Calu3 (cell line): ENCODE measurements at regions not wholly inside any gene's neighbourhood (a gene's known extent, or its start where the extent isn't known, plus 50 kb on each side); places are given as distances from the start of the nearest gene placed in this dataset.

Experiments used
- BruUV-seq: library from RNA; stranded (reverse); fragments of 400-500 nt; replicated peaks from 2 replicates; lab custom pipeline; 2021; lab: Mats Ljungman, UMichigan
- CTCF ChIA-PET: fragments of 300-600 bp; sonication (Branson Sonifier 250); formaldehyde crosslinking; loops from one replicate; lab custom pipeline; 2022; ENCODE audit warnings: antibody characterized with exemption; lab: Charles Lee
- DNase-seq: peaks from one replicate; pipeline ENCODE4 v3.0.0; 2022
- H3K27ac Mint-ChIP-seq: one replicate; pipeline ENCODE4 v1.8.0; 2022; ENCODE audit warnings: mixed read lengths; ENCODE audit not compliant: unreplicated experiment
- H3K27me3 Mint-ChIP-seq: one replicate; pipeline ENCODE4 v1.8.0; 2022; ENCODE audit warnings: mixed read lengths; ENCODE audit not compliant: unreplicated experiment
- H3K36me3 Mint-ChIP-seq: one replicate; pipeline ENCODE4 v1.8.0; 2022; ENCODE audit warnings: mild to moderate bottlenecking, moderate library complexity, mixed read lengths; ENCODE audit not compliant: insufficient read depth, unreplicated experiment
- H3K4me1 Mint-ChIP-seq: one replicate; pipeline ENCODE4 v1.8.0; 2022; ENCODE audit warnings: mild to moderate bottlenecking, low read depth, mixed read lengths; ENCODE audit not compliant: unreplicated experiment
- H3K4me3 Mint-ChIP-seq: one replicate; pipeline ENCODE4 v1.8.0; 2022; ENCODE audit warnings: mild to moderate bottlenecking, low read depth, moderate library complexity, mixed read lengths; ENCODE audit not compliant: unreplicated experiment
- H3K9me3 Mint-ChIP-seq: one replicate; pipeline ENCODE4 v1.8.0; 2022; ENCODE audit warnings: low read depth, mixed read lengths; ENCODE audit not compliant: unreplicated experiment
- CTCF ChIP-seq: fragments of 200-600 bp; IDR thresholded peaks from one replicate; pipeline ENCODE4 v1.8.0; 2022; ENCODE audit warnings: antibody characterized with exemption; ENCODE audit not compliant: unreplicated experiment
- intact Hi-C: fragments of 100-400 bp; cut with micrococcal nuclease; formaldehyde crosslinking; loops from one replicate; pipeline ENCODE4 v1.10.0; 2022; ENCODE audit not compliant: unreplicated experiment

DNA sequence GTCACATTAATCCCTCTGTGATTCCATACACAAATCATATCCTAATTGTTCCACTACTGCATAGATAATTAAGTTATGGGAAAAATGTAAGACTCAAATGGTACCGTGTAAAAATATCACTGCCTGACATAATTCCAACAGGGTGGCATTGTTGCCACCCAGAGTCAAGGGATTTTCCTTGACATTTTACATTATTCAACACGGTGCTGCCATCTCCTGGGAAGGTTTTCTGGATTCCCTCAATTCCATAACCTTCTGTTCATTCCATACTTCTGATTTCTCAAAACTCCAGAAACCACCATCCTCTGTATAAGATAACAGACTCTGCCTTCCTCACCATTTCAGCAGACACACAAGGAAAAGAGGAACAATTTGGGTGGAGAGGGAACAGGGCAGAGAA is 495.9 kb downstream of the XPNPEP1 start:
- H3K36me3 Mint-ChIP-seq: no peaks in the 10 kb centered on the region
- BruUV-seq: no TSS peak
- intact Hi-C loops: no loop called here
- H3K9me3 Mint-ChIP-seq: no peaks in the 10 kb centered on the region
- no peak overlapping the region for H3K4me3 Mint-ChIP-seq
- DNase-seq: no peak
- no peaks in the 10 kb centered on the region for H3K4me1 Mint-ChIP-seq
- H3K27me3 Mint-ChIP-seq: no peaks in the 10 kb centered on the region
- TF ChIP-seq CTCF: no peak
- no peak overlapping the region for H3K27ac Mint-ChIP-seq
- CTCF ChIA-PET: no interaction called here

- Mint-ChIP-seq H3K36me3 (no peaks in the 10 kb centered on the region), H3K4me1 (no peaks in the 10 kb centered on the region), H3K27ac (no peak overlapping the region), H3K27me3 (no peaks in the 10 kb centered on the region), H3K9me3 (no peaks in the 10 kb centered on the region), H3K4me3 (no peak overlapping the region)
- no peak for TF ChIP-seq CTCF
- CTCF ChIA-PET: no interaction called here
- DNase-seq: no peak
- intact Hi-C loops: no loop called here
- no TSS peak for BruUV-seq
Measured at GRCh38 chr10:109426987-109427386, 496.3 kb downstream of the XPNPEP1 start.

DNA sequence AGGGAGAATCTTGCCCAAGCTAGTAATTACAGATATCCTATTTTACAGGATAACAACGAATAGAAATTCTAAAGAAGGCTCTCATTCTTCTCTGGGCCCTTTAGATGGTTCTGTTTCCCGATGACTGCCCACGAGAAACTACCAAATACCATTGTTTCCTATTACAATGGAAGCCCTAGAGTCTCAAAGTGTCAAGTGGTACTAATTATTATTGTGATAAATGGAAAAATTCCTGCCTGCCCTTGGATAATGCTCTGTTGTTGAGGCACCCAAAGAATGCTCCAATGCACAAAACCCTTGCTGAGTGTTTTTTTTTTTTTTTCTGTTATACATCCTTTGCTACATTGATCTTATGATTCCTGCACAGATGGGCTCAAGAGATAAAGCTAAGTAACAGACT is 504.5 kb downstream of the XPNPEP1 start:
- Mint-ChIP-seq H3K36me3 (no peaks in the 10 kb centered on the region), H3K27me3 (no peaks in the 10 kb centered on the region), H3K9me3 (no peaks in the 10 kb centered on the region), H3K27ac (no peak overlapping the region), H3K4me1 (no peaks in the 10 kb centered on the region), H3K4me3 (no peak overlapping the region)
- CTCF ChIA-PET: no interaction called here
- TF ChIP-seq CTCF: no peak
- no peak for DNase-seq
- intact Hi-C loops: no loop called here
- no TSS peak for BruUV-seq

- no peaks in the 10 kb centered on the region for H3K9me3 Mint-ChIP-seq
- no peak for TF ChIP-seq CTCF
- CTCF ChIA-PET: no interaction called here
- intact Hi-C loops: no loop called here
- H3K27ac Mint-ChIP-seq: no peak overlapping the region
- no TSS peak for BruUV-seq
- H3K27me3 Mint-ChIP-seq: no peaks in the 10 kb centered on the region
- no peak for DNase-seq
- H3K4me3 Mint-ChIP-seq: no peak overlapping the region
- H3K4me1 Mint-ChIP-seq: no peaks in the 10 kb centered on the region
- no peaks in the 10 kb centered on the region for H3K36me3 Mint-ChIP-seq
Measured at GRCh38 chr10:109417803-109418202, 505.5 kb downstream of the XPNPEP1 start.
